Esophagus muscularis mucosa (tissue), 4 donors: ENCODE measurements at regions not wholly inside any gene's neighbourhood (a gene's known extent, or its start where the extent isn't known, plus 50 kb on each side); places are given as distances from the start of the nearest gene placed in this dataset.

Experiments
- DNase-seq: peaks from one replicate; pipeline ENCODE4 v3.0.0-alpha.2; 2017; ENCODE audit errors: extremely low spot score
- H3K27ac ChIP-seq, 4 donors: fragments of 200-600 bp; sonication (generic); replicated peaks in 1 of 4; 1 replicate in 3 of 4; 2 replicates in 1 of 4; pipeline ENCODE4 v1.5.1; 2016 to 2019; ENCODE audit warnings: mild to moderate bottlenecking in 1 of 4
- H3K27me3 ChIP-seq, 4 donors: fragments of 200-600 bp; sonication (generic); one replicate each; pipeline versions ENCODE4 v1.5.1 to v1.6.0; 2016 to 2019
- H3K36me3 ChIP-seq, 4 donors: fragments of 200-600 bp; sonication (generic); one replicate each; pipeline ENCODE4 v1.5.1; 2016 to 2019
- H3K4me1 ChIP-seq, 4 donors: fragments of 200-600 bp; sonication (generic); one replicate each; pipeline ENCODE4 v1.5.1; 2016 to 2019
- H3K4me3 ChIP-seq, 4 donors: fragments of 200-600 bp; sonication (generic); 1 replicate in 2 of 4; 2 replicates in 2 of 4; pipeline ENCODE4 v1.5.1; 2016 to 2019; ENCODE audit warnings: mild to moderate bottlenecking in 4 of 4, moderate library complexity in 1 of 4
- H3K9me3 ChIP-seq, 4 donors: fragments of 200-600 bp; sonication (generic); 1 replicate in 3 of 4; 2 replicates in 1 of 4; pipeline ENCODE4 v1.5.1; 2016 to 2019
- EP300 ChIP-seq: sonication (generic); formaldehyde crosslinking; IDR thresholded peaks from one replicate; pipeline ENCODE4 v1.6.1; 2017; ENCODE audit warnings: antibody characterized with exemption
- POLR2A ChIP-seq: fragments of 450-650 bp; IDR thresholded peaks from one replicate; pipeline ENCODE4 v1.6.1; 2017; ENCODE audit warnings: antibody characterized with exemption, moderate library complexity, mild to moderate bottlenecking, low read depth
- POLR2AphosphoS5 ChIP-seq, 2 donors: sonication (generic); formaldehyde crosslinking; IDR thresholded peaks; one replicate each; pipeline ENCODE4 v1.6.1; 2017; ENCODE audit warnings: antibody characterized with exemption in 2 of 2
- WGBS: methylation state at CpG from one replicate; pipeline ENCODE4 v1.1.5; 2018; 5-methylcytosine and 5-hydroxymethylcytosine counted together
- intact Hi-C: fragments of 100-400 bp; cut with DNase I; formaldehyde crosslinking; loops from one replicate; pipeline ENCODE4 v1.15.1; 2023
- TF ChIP-seq, protein P1 (sequence below), 3 experiments: fragments of 200-600 bp in 2 of 3; fragments of 450-650 bp in 1 of 3; sonication (generic) in 2 of 3; IDR thresholded peaks; one replicate each; pipeline ENCODE4 v1.5.1; 2017 to 2019; ENCODE audit warnings: antibody characterized with exemption in 3 of 3, mild to moderate bottlenecking in 2 of 3, moderate library complexity in 1 of 3

- intact Hi-C loops, result no loop called here
Measured at GRCh38 chr6:78438135-78438534, 429.2 kb upstream of the IRAK1BP1 start.

DNA sequence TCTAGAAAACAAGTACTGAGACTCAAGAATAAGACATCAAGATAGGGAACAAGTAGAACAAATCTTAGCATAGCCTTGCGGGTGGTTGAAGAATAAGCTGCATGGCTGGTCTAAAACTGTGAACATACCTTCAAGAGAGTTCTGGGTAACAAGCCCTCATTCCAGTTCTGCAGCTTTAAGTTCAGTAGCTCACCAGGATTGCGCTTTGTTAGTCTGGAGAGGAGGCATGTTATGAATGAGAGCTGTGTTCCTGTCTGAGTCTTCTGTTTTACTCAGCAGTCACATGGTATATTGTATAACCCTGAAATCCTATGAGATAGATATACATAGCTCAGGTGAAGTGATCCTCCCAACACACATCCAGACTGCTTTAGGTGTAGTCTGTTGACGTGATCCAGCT is 406.6 kb upstream of the IRAK1BP1 start:
- TF ChIP-seq, protein P1, sequence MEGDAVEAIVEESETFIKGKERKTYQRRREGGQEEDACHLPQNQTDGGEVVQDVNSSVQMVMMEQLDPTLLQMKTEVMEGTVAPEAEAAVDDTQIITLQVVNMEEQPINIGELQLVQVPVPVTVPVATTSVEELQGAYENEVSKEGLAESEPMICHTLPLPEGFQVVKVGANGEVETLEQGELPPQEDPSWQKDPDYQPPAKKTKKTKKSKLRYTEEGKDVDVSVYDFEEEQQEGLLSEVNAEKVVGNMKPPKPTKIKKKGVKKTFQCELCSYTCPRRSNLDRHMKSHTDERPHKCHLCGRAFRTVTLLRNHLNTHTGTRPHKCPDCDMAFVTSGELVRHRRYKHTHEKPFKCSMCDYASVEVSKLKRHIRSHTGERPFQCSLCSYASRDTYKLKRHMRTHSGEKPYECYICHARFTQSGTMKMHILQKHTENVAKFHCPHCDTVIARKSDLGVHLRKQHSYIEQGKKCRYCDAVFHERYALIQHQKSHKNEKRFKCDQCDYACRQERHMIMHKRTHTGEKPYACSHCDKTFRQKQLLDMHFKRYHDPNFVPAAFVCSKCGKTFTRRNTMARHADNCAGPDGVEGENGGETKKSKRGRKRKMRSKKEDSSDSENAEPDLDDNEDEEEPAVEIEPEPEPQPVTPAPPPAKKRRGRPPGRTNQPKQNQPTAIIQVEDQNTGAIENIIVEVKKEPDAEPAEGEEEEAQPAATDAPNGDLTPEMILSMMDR (IDR thresholded peaks at IDR 0.05), result no peak
- TF ChIP-seq POLR2A (no peak), POLR2AphosphoS5 (IDR thresholded peaks at IDR 0.05) (no peak), EP300 (no peak)
- WGBS, result 76% methylated on average over 3 of the region's 3 CpGs
- H3K4me1 ChIP-seq, result no peaks in the 10 kb centered on the region

More at GRCh38 chr6:78438135-78438534, 429.2 kb upstream of the IRAK1BP1 start:
- Histone ChIP-seq H3K27me3 (no peaks in the 10 kb centered on the region), H3K36me3 (no peaks in the 10 kb centered on the region), H3K9me3 (no peaks in the 10 kb centered on the region), H3K4me1 (no peaks in the 10 kb centered on the region), H3K4me3 (no peak overlapping the region), H3K27ac (no peak overlapping the region)
- DNase-seq, result no peak
- TF ChIP-seq, protein P1 (IDR thresholded peaks at IDR 0.05), result no peak
- TF ChIP-seq POLR2AphosphoS5 (IDR thresholded peaks at IDR 0.05), result no peak
- 67% methylated on average over 2 of the region's 2 CpGs for WGBS

DNA sequence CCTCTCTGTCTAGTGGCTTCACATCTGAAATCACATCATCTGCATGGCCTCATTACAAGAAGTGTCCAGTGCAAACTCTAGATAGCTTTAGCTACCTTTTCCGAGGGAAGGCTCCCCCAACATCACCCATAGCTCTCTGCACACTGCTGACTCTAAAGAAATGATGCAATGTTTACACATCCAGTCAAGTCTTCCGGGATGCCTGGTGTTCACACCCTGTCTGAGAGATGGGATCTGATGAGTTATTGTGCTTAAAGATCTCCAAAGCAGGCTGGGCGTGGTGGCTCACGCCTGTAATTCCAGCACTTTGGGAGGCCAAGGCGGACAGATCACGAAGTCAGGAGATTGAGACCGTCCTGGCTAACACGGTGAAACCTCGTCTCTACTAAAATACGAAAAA is 404.6 kb upstream of the IRAK1BP1 start:
- Histone ChIP-seq H3K4me3 (no peak overlapping the region), H3K4me1 (no peaks in the 10 kb centered on the region), H3K9me3 (peaks cover 0 to 5% (median 0%) of the 10 kb centered on the region in 4 donors), H3K36me3 (no peaks in the 10 kb centered on the region), H3K27ac (no peak overlapping the region), H3K27me3 (no peaks in the 10 kb centered on the region)
- intact Hi-C loops, result no loop called here
- TF ChIP-seq, protein P1 (IDR thresholded peaks at IDR 0.05), result no peak
- TF ChIP-seq POLR2A (no peak), POLR2AphosphoS5 (IDR thresholded peaks at IDR 0.05) (no peak), EP300 (no peak)
- no peak for DNase-seq
- 82% methylated on average over 10 of the region's 10 CpGs for WGBS

More for the DNA sequence above, 406.6 kb upstream of the IRAK1BP1 start:
- Histone ChIP-seq H3K27me3 (no peaks in the 10 kb centered on the region), H3K9me3 (no peaks in the 10 kb centered on the region), H3K36me3 (no peaks in the 10 kb centered on the region), H3K4me3 (no peak overlapping the region), H3K27ac (no peak overlapping the region)
- intact Hi-C loops, result no loop called here
- DNase-seq, result no peak

DNA sequence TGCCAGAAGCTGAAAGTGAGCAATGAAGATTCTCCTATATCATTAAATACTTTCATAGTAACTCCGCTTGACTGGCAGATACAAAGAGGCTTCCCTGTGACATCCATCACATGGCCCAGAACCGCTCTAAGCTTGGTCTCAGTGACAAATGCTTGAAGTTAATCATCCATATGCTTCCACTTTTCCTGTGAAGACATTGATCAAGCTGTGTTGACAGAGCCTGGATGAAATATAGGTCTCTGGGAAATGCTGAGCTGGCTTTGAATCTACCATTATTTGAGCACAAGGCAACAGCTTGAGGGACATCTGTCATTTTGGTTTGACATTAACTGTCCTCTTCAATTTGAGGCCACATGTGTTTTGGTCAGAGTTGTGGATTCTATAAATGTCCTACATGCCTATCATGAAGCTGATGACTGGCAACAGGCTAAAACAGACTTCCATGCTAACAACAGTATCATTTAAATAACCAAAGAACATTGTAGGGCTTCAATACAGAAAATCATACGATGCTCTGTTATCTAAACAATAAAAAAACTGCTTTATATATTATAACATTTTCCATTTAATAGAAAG is 402.2 kb upstream of the IRAK1BP1 start:
- no peak overlapping the region for H3K27ac ChIP-seq
- WGBS, result 83% methylated on average over 3 of the region's 3 CpGs
- H3K9me3 ChIP-seq, result peaks cover 0 to 5% (median 0%) of the 10 kb centered on the region in 4 donors

More for the DNA sequence above, 402.2 kb upstream of the IRAK1BP1 start:
- DNase-seq, result no peak
- H3K4me3 ChIP-seq, result no peak overlapping the region
- TF ChIP-seq, protein P1 (IDR thresholded peaks at IDR 0.05), result no peak
- no peak for TF ChIP-seq POLR2A
- TF ChIP-seq EP300, result no peak
- no peak for TF ChIP-seq POLR2AphosphoS5 (IDR thresholded peaks at IDR 0.05)
- H3K36me3 ChIP-seq, result no peaks in the 10 kb centered on the region
- no peaks in the 10 kb centered on the region for H3K4me1 ChIP-seq
- no peaks in the 10 kb centered on the region for H3K27me3 ChIP-seq
- intact Hi-C loops, result no loop called here
